ENCODE measurements at regions not wholly inside any gene's neighbourhood (a gene's known extent, or its start where the extent isn't known, plus 50 kb on each side); places are given as distances from the start of the nearest gene placed in this dataset.

GRCh38 chrX:33968611-33969010 is 163.5 kb downstream of the FAM47A start:
- TF ChIP-seq RAD21 (IDR thresholded peaks at IDR 0.05; ENCODE audit: low read length) = no peak
- TF ChIP-seq CHD1 (IDR thresholded peaks at IDR 0.05; ENCODE audit: low read depth, low read length) = no peak
- TF ChIP-seq BHLHE40 (IDR thresholded peaks at IDR 0.05; ENCODE audit: low read depth, low read length) = no peak
- no peak for TF ChIP-seq POLR2A (IDR thresholded peaks at IDR 0.05; ENCODE audit: low read depth, low read length)
- TF ChIP-seq CTCF (conservative IDR thresholded peaks at IDR 0.05; ENCODE audit: low read depth, low read length) = no peak
- TF ChIP-seq RCOR1 (IDR thresholded peaks at IDR 0.05; ENCODE audit: insufficient replicate concordance, low read length) = no peak
- no peak for TF ChIP-seq MXI1 (IDR thresholded peaks at IDR 0.05; ENCODE audit: borderline replicate concordance, low read depth, low read length)
- TF ChIP-seq USF2 (IDR thresholded peaks at IDR 0.05; ENCODE audit: low read depth, low read length) = no peak
- TF ChIP-seq NFE2L2 (IDR thresholded peaks at IDR 0.05; ENCODE audit: low read depth, low read length) = no peak
- no peak for TF ChIP-seq FOS (IDR thresholded peaks at IDR 0.05; ENCODE audit: low read depth, low read length)
- no peak for TF ChIP-seq CEBPB (IDR thresholded peaks at IDR 0.05; ENCODE audit: low read depth, low read length)
- no peak for TF ChIP-seq MAFK (IDR thresholded peaks at IDR 0.05; ENCODE audit: low read depth, low read length)
- no peak for TF ChIP-seq SMC3 (IDR thresholded peaks at IDR 0.05; ENCODE audit: low read depth, low read length)
- dilution Hi-C loops (cut with HindIII; ENCODE audit: low sequenced_read_pairs, unreplicated experiment) = no loop called here
- Histone ChIP-seq H3K9me3 (ENCODE audit: control insufficient read depth, insufficient read depth, low read length) (peaks cover 6% of the 10 kb centered on the region; the same call in 1 of the 2 replicates), H3K9ac (ENCODE audit: low read depth, low read length) (no peak overlapping the region), H3K4me1 (ENCODE audit: control insufficient read depth, insufficient read depth, low read length) (no peaks in the 10 kb centered on the region), H3K23ac (ENCODE audit: low read depth, low read length) (no peak overlapping the region), H3K27ac (ENCODE audit: insufficient read depth, low read length) (no peak overlapping the region), H3K4me2 (ENCODE audit: low read depth, low read length) (no peak overlapping the region), H4K8ac (ENCODE audit: low read depth in 2 of 2, low read length in 2 of 2) (no peak overlapping the region), H2BK5ac (ENCODE audit: low read depth, low read length, poor library complexity, severe bottlenecking) (no peak overlapping the region), H3K4ac (ENCODE audit: low read depth, low read length) (no peak overlapping the region), H3K27me3 (ENCODE audit: control insufficient read depth, insufficient read depth, low read length) (no peaks in the 10 kb centered on the region), H4K91ac (ENCODE audit: insufficient read depth, low read depth, low read length) (no peak overlapping the region), H4K5ac (ENCODE audit: low read depth, low read length) (no peak overlapping the region), H3K56ac (ENCODE audit: extremely low read depth, insufficient read depth, low read length) (no peak overlapping the region), H3K79me1 (ENCODE audit: low read depth in 1 of 2, low read length in 2 of 2) (no peaks in the 10 kb centered on the region), H2AFZ (replicated peaks; ENCODE audit: low read length, poor library complexity) (no peak overlapping the region), H3K18ac (ENCODE audit: low read depth, low read length) (no peak overlapping the region), H2BK120ac (ENCODE audit: low read depth, low read length) (no peak overlapping the region), H2AK5ac (ENCODE audit: low read depth, low read length) (no peak overlapping the region), H2BK20ac (ENCODE audit: low read depth, low read length) (no peak overlapping the region), H3K36me3 (ENCODE audit: control insufficient read depth, insufficient read depth, low read length) (no peaks in the 10 kb centered on the region), H3K9me1 (ENCODE audit: insufficient read depth, low read length) (no peaks in the 10 kb centered on the region), H2AK9ac (replicated peaks; ENCODE audit: low read depth, low read length, poor library complexity) (no peak overlapping the region), H2BK15ac (ENCODE audit: low read depth, low read length) (no peak overlapping the region), H3K4me3 (ENCODE audit: insufficient read depth, low read depth, low read length) (no peak overlapping the region), H3K14ac (replicated peaks; ENCODE audit: low read depth, low read length) (no peak overlapping the region), H4K20me1 (ENCODE audit: insufficient read depth, low read length) (no peaks in the 10 kb centered on the region)
- no TSS peak for BruUV-seq (replicated peaks)
- POLR2A ChIA-PET (ENCODE audit: unreplicated experiment) = no interaction called here
- in situ Hi-C loops (cut with MboI; ENCODE audit: low sequenced_read_pairs) = no loop called here
- intact Hi-C loops (cut with micrococcal nuclease) = no loop called here
- 53% methylated on average over 2 of the region's 4 CpGs; no CpG with 5 or more reads in 1 of the 2 experiments for WGBS, 2 experiments (ENCODE audit: extremely low coverage in 2 of 2, insufficient read length in 1 of 2)
- DNase-seq = no peak
- CTCF ChIA-PET = no interaction called here
- ATAC-seq (ENCODE audit: low read depth) = no peak

Measured in IMR-90 (cell line).